AG04450 (cell line): ENCODE measurements at regions not wholly inside any gene's neighbourhood (a gene's known extent, or its start where the extent isn't known, plus 50 kb on each side); places are given as distances from the start of the nearest gene placed in this dataset.

Source experiments
- CTCF ChIA-PET: fragments of 300-600, 350-600 bp; formaldehyde crosslinking; extraction: SDS; loops from one replicate; lab custom pipeline; 2022; ENCODE audit warnings: antibody characterized with exemption, inconsistent platforms; lab: Charles Lee
- POLR2A ChIA-PET: fragments of 350-600 bp; formaldehyde crosslinking; extraction: SDS; loops from one replicate; lab custom pipeline; 2021; ENCODE audit warnings: antibody characterized with exemption, inconsistent platforms; lab: Yijun Ruan, JAX
- DNase-seq: peaks from one replicate; pipeline ENCODE4 v3.0.0-alpha.2; 2011; ENCODE audit warnings: low read depth, low spot score
- H3K27ac ChIP-seq: one replicate; pipeline ENCODE4 v1.5.1; 2012; ENCODE audit warnings: low read depth, low read length, control low read depth
- H3K27me3 ChIP-seq: one replicate; pipeline ENCODE4 v1.6.0; 2012; ENCODE audit warnings: low read length; ENCODE audit not compliant: control insufficient read depth, insufficient read depth
- H3K4me3 ChIP-seq: 2 replicates; pipeline ENCODE4 v1.5.1; 2011; ENCODE audit warnings: mild to moderate bottlenecking, low read depth, low read length, control low read depth
- H3K9me3 ChIP-seq: 2 replicates; pipeline ENCODE4 v1.5.1; 2012; ENCODE audit warnings: low read length; ENCODE audit not compliant: control insufficient read depth, insufficient read depth
- CTCF ChIP-seq: IDR thresholded peaks from 2 replicates; pipeline ENCODE4 v1.5.1; 2011; ENCODE audit warnings: low read depth, low read length, control low read depth, inconsistent platforms

GRCh38 chr6:165798991-165799390 lies 135.9 kb upstream of the PDE10A start:
- no peak overlapping the region for H3K27ac ChIP-seq
- H3K27me3 ChIP-seq, result no peaks in the 10 kb centered on the region
- POLR2A ChIA-PET, result no interaction called here
- no peak for DNase-seq
- no peak for TF ChIP-seq CTCF
- CTCF ChIA-PET, result no interaction called here
- H3K4me3 ChIP-seq, result no peak overlapping the region
- no peaks in the 10 kb centered on the region for H3K9me3 ChIP-seq

GRCh38 chr6:165794179-165794601 lies 131.1 kb upstream of the PDE10A start:
- Histone ChIP-seq H3K27ac (no peak overlapping the region), H3K27me3 (no peaks in the 10 kb centered on the region), H3K9me3 (peaks cover 3% of the 10 kb centered on the region; the same call in 1 of the 2 replicates), H3K4me3 (no peak overlapping the region)
- ChIA-PET CTCF (no interaction called here), POLR2A (no interaction called here)
- TF ChIP-seq CTCF, result no peak
- DNase-seq, result no peak

DNA sequence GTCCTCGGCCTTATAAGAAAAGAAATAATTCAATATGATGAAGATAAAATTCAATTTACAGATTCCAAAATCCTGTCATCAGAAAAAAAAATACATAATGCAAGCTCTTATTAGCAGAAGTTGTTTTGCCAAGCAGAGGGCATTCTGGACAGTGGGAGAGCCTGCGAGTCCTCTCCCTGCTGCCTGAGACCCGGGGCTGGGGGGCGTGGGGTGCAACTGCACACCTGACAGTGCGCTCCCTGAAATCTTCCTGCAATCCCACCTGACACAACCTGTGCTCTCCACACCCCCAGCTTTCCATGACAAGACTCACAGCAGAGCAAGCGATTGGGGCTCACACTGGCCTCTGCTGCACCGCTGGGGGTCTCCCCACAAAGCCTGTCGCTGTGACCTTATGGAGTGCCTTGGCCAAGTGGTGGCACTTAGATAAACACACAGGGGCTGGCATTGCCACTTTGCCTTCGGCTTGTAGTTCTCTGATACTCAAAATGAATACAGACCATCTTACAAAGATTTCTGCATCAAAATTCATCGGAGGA lies 130.3 kb upstream of the PDE10A start:
- no peak for TF ChIP-seq CTCF
- H3K27me3 ChIP-seq, result no peaks in the 10 kb centered on the region
- H3K9me3 ChIP-seq, result peaks cover 3% of the 10 kb centered on the region; the same call in 1 of the 2 replicates
- no peak for DNase-seq
- ChIA-PET CTCF (no interaction called here), POLR2A (no interaction called here)
- H3K27ac ChIP-seq, result no peak overlapping the region
- no peak overlapping the region for H3K4me3 ChIP-seq

GRCh38 chr6:165791876-165792437 lies 128.9 kb upstream of the PDE10A start:
- ChIA-PET POLR2A (no interaction called here), CTCF (no interaction called here)
- Histone ChIP-seq H3K27me3 (no peaks in the 10 kb centered on the region), H3K4me3 (no peak overlapping the region), H3K27ac (no peak overlapping the region), H3K9me3 (peaks cover 3% of the 10 kb centered on the region; the same call in 1 of the 2 replicates)
- no peak for TF ChIP-seq CTCF
- no peak for DNase-seq

DNA sequence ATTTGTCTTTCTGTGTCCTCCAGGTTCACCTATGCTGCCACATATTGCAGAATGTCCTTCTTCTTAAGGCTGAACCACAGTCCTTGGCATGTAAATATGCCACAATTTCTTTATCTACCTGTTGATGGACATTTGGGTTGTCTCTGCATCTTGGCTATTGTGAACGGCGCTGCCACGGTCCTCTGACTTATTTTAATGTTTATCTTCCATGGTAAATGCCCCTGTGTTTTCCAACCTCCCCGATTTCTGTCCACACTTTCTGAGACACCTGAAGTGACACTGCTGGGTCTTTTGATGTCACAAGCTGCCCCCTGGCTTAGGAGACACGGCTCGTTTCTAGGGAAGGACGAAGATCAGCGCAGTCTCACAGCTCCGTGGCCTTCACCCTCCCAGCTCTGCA lies 128.3 kb upstream of the PDE10A start:
- Histone ChIP-seq H3K9me3 (peaks cover 3% of the 10 kb centered on the region; the same call in 1 of the 2 replicates), H3K4me3 (no peak overlapping the region), H3K27me3 (no peaks in the 10 kb centered on the region), H3K27ac (no peak overlapping the region)
- ChIA-PET POLR2A (no interaction called here), CTCF (no interaction called here)
- TF ChIP-seq CTCF, result no peak
- DNase-seq, result no peak
